Neural progenitor cell (in vitro differentiated cells): ENCODE measurements at regions not wholly inside any gene's neighbourhood (a gene's known extent, or its start where the extent isn't known, plus 50 kb on each side); places are given as distances from the start of the nearest gene placed in this dataset.

ENCODE experiments used
- CTCF ChIP-seq: fragments of 200-600 bp; sonication (generic); IDR thresholded peaks from 2 replicates; pipeline ENCODE4 v1.5.1; 2017; ENCODE audit warnings: antibody characterized with exemption, mild to moderate bottlenecking
- EZH2 ChIP-seq: fragments of 200-600 bp; sonication (generic); IDR thresholded peaks from 2 replicates; pipeline ENCODE4 v1.6.1; 2017; ENCODE audit warnings: antibody characterized with exemption, mild to moderate bottlenecking, moderate library complexity
- EZH2phosphoT487 ChIP-seq: fragments of 200-600 bp; sonication (generic); IDR thresholded peaks from 2 replicates; pipeline ENCODE4 v1.6.1; 2017; ENCODE audit warnings: antibody characterized with exemption

GRCh38 chr1:222250376-222250775, 297.5 kb downstream of the HHIPL2 start:
- TF ChIP-seq CTCF (no peak), EZH2 (no peak), EZH2phosphoT487 (no peak)
